SK-N-SH (cell line): ENCODE measurements at regions not wholly inside any gene's neighbourhood (a gene's known extent, or its start where the extent isn't known, plus 50 kb on each side); places are given as distances from the start of the nearest gene placed in this dataset.

ENCODE experiments used
- CHD2 ChIP-seq: fragments of 150-350 bp; IDR thresholded peaks from 2 replicates; pipeline ENCODE4 v1.6.1; 2018; ENCODE audit warnings: low read length; ENCODE audit not compliant: partially characterized antibody
- EP300 ChIP-seq, 2 experiments: IDR thresholded peaks; 2 replicates each; pipeline versions ENCODE4 v1.4.0 to v1.6.1; 2012; ENCODE audit warnings: borderline replicate concordance in 1 of 2, low read depth in 1 of 2, low read length in 1 of 2
- MXI1 ChIP-seq: IDR thresholded peaks from 2 replicates; pipeline ENCODE4 v1.6.1; 2012; ENCODE audit warnings: mild to moderate bottlenecking, low read depth, low read length, improper control_type of control experiment
- POLR2AphosphoS5 ChIP-seq: IDR thresholded peaks from 2 replicates; pipeline ENCODE4 v1.6.1; 2012; ENCODE audit warnings: low read depth, low read length
- TCF12 ChIP-seq: IDR thresholded peaks from 2 replicates; pipeline ENCODE4 v1.4.0; 2012
- YY1 ChIP-seq: IDR thresholded peaks from 2 replicates; pipeline ENCODE4 v1.4.0; 2012; ENCODE audit warnings: low read depth, mild to moderate bottlenecking
- TF ChIP-seq, protein P1 (sequence below): fragments of 200-600 bp; sonication (generic); IDR thresholded peaks from 2 replicates; pipeline ENCODE4 v1.6.1; 2017; ENCODE audit warnings: antibody characterized with exemption, mild to moderate bottlenecking, moderate library complexity
- TF ChIP-seq, protein P2 (sequence below): IDR thresholded peaks from 2 replicates; pipeline ENCODE4 v1.6.1; 2012; ENCODE audit warnings: mild to moderate bottlenecking, low read depth, low read length, moderate library complexity

DNA sequence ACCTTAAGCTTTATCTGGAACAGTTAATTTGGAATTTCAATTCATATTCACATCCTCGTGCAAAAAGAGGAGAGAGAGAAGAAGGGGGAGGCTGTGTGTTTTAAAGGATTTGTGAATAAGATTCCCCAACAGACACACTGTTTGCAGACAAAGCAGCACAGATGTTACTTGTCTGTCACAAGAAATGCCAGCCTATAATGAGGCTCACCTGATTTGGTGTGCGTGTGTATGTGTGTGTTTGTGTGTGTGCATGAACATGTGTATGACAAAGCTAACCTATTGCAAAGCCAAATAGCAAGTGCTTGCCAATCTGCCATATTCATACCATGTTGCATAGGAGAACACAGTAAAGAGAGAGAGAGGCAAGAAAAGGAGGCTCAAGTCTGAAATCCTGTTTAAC is 361.6 kb upstream of the NOVA1 start:
- TF ChIP-seq, protein P1, sequence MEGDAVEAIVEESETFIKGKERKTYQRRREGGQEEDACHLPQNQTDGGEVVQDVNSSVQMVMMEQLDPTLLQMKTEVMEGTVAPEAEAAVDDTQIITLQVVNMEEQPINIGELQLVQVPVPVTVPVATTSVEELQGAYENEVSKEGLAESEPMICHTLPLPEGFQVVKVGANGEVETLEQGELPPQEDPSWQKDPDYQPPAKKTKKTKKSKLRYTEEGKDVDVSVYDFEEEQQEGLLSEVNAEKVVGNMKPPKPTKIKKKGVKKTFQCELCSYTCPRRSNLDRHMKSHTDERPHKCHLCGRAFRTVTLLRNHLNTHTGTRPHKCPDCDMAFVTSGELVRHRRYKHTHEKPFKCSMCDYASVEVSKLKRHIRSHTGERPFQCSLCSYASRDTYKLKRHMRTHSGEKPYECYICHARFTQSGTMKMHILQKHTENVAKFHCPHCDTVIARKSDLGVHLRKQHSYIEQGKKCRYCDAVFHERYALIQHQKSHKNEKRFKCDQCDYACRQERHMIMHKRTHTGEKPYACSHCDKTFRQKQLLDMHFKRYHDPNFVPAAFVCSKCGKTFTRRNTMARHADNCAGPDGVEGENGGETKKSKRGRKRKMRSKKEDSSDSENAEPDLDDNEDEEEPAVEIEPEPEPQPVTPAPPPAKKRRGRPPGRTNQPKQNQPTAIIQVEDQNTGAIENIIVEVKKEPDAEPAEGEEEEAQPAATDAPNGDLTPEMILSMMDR: no peak
- TF ChIP-seq EP300 (IDR thresholded peaks at IDR 0.05; ENCODE audit: borderline replicate concordance in 1 of 2, low read depth in 1 of 2, low read length in 1 of 2): no peak
- TF ChIP-seq TCF12: no peak
- TF ChIP-seq POLR2AphosphoS5: no peak
- TF ChIP-seq MXI1: no peak
- TF ChIP-seq, protein P2, sequence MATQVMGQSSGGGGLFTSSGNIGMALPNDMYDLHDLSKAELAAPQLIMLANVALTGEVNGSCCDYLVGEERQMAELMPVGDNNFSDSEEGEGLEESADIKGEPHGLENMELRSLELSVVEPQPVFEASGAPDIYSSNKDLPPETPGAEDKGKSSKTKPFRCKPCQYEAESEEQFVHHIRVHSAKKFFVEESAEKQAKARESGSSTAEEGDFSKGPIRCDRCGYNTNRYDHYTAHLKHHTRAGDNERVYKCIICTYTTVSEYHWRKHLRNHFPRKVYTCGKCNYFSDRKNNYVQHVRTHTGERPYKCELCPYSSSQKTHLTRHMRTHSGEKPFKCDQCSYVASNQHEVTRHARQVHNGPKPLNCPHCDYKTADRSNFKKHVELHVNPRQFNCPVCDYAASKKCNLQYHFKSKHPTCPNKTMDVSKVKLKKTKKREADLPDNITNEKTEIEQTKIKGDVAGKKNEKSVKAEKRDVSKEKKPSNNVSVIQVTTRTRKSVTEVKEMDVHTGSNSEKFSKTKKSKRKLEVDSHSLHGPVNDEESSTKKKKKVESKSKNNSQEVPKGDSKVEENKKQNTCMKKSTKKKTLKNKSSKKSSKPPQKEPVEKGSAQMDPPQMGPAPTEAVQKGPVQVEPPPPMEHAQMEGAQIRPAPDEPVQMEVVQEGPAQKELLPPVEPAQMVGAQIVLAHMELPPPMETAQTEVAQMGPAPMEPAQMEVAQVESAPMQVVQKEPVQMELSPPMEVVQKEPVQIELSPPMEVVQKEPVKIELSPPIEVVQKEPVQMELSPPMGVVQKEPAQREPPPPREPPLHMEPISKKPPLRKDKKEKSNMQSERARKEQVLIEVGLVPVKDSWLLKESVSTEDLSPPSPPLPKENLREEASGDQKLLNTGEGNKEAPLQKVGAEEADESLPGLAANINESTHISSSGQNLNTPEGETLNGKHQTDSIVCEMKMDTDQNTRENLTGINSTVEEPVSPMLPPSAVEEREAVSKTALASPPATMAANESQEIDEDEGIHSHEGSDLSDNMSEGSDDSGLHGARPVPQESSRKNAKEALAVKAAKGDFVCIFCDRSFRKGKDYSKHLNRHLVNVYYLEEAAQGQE: no peak
- no peak for TF ChIP-seq YY1
- no peak for TF ChIP-seq CHD2
